ENCODE measurements at regions not wholly inside any gene's neighbourhood (a gene's known extent, or its start where the extent isn't known, plus 50 kb on each side); places are given as distances from the start of the nearest gene placed in this dataset.

DNA sequence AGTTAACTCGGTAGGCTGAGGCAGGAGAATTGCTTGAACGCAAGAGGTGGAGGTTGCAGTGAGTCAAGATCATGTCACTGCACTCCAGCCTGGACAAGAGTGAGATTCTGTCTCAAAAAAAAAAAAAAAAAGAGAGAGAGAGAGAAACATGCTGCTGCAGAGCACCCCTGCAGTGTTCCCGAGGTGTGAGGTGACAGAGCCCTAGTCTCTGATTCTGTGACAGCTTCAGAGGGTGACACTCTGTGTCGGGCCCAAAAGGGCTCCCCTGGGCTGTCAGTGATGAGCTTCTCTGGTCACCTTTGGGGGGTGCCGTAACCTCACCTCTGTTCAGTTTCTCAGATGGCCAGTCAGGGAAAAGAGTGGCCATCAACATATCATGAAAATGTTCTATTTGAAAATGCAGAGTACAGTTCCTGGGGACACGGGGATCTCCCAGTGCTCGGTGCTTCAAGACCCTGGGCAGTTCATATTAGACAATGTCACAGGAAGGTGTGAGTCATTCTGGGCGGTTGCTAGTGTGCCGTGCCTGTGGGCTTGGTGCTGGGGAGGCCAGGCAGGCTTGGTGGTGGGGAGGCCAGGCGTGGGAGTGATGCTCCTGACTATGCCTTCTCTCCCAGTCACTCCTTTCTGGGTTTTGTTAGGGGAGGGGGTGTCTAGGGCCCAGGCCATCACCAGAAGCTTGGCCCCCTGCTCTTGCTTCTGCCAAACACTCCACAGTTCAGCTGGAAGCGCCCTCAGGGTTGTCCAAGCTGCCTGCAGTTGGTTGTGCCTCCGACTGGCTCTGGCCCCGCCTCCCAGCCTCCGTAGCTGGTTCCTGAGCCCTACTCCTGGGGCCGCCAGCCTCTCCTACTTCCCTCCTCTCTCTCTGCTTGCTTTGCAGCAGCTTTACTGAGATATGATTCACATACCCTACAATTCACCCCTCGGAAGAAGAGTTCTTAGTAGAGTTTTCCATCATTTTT, 52.5 kb upstream of the CLDN5 start (continued):
- TF ChIP-seq, protein P1, sequence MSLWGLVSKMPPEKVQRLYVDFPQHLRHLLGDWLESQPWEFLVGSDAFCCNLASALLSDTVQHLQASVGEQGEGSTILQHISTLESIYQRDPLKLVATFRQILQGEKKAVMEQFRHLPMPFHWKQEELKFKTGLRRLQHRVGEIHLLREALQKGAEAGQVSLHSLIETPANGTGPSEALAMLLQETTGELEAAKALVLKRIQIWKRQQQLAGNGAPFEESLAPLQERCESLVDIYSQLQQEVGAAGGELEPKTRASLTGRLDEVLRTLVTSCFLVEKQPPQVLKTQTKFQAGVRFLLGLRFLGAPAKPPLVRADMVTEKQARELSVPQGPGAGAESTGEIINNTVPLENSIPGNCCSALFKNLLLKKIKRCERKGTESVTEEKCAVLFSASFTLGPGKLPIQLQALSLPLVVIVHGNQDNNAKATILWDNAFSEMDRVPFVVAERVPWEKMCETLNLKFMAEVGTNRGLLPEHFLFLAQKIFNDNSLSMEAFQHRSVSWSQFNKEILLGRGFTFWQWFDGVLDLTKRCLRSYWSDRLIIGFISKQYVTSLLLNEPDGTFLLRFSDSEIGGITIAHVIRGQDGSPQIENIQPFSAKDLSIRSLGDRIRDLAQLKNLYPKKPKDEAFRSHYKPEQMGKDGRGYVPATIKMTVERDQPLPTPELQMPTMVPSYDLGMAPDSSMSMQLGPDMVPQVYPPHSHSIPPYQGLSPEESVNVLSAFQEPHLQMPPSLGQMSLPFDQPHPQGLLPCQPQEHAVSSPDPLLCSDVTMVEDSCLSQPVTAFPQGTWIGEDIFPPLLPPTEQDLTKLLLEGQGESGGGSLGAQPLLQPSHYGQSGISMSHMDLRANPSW (CRISPR knock-in tag; IDR thresholded peaks at IDR 0.05) = no peak; the same call in 1 of the 2 replicates
- peak; percentile 6 for TF ChIP-seq PHF20 (IDR thresholded peaks at IDR 0.05; ENCODE audit: partially characterized antibody)
- 0 out of 2 replicates have a peak, but pooled peaks have one; percentile 44 for TF ChIP-seq XRCC5 (IDR thresholded peaks at IDR 0.05; ENCODE audit: low read depth, low read length)
- TF ChIP-seq POLR2B (IDR thresholded peaks at IDR 0.05; ENCODE audit: low read depth, partially characterized antibody) = no peak
- TF ChIP-seq SPI1 (IDR thresholded peaks at IDR 0.05; ENCODE audit: borderline replicate concordance, low read depth, low read length) = peak; percentile 38; the same call in 1 of the 2 replicates
- TF ChIP-seq PRPF4 (IDR thresholded peaks at IDR 0.05; ENCODE audit: insufficient read depth, low read depth, low read length, poor library complexity, severe bottlenecking) = no peak
- TF ChIP-seq ZNF431 (CRISPR knock-in tag; IDR thresholded peaks at IDR 0.05) = no peak
- TF ChIP-seq POLR2AphosphoS5 (IDR thresholded peaks at IDR 0.05; ENCODE audit: control insufficient read depth, insufficient read depth, low read depth, low read length) = no peak
- TF ChIP-seq ZNF12 (CRISPR knock-in tag; IDR thresholded peaks at IDR 0.05) = no peak; the same call in 1 of the 2 replicates
- TF ChIP-seq PPARD (CRISPR knock-in tag; IDR thresholded peaks at IDR 0.05) = no peak
- TF ChIP-seq BRD9 (IDR thresholded peaks at IDR 0.05; ENCODE audit: low read depth, partially characterized antibody) = no peak
- TF ChIP-seq, protein P2, sequence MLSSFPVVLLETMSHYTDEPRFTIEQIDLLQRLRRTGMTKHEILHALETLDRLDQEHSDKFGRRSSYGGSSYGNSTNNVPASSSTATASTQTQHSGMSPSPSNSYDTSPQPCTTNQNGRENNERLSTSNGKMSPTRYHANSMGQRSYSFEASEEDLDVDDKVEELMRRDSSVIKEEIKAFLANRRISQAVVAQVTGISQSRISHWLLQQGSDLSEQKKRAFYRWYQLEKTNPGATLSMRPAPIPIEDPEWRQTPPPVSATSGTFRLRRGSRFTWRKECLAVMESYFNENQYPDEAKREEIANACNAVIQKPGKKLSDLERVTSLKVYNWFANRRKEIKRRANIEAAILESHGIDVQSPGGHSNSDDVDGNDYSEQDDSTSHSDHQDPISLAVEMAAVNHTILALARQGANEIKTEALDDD (IDR thresholded peaks at IDR 0.05) = no peak
- no peak for TF ChIP-seq IFI16 (CRISPR knock-in tag; IDR thresholded peaks at IDR 0.05)
- no peak for TF ChIP-seq HNRNPLL (IDR thresholded peaks at IDR 0.05; ENCODE audit: low read depth, low read length, poor library complexity, severe bottlenecking)
- TF ChIP-seq, protein P3, sequence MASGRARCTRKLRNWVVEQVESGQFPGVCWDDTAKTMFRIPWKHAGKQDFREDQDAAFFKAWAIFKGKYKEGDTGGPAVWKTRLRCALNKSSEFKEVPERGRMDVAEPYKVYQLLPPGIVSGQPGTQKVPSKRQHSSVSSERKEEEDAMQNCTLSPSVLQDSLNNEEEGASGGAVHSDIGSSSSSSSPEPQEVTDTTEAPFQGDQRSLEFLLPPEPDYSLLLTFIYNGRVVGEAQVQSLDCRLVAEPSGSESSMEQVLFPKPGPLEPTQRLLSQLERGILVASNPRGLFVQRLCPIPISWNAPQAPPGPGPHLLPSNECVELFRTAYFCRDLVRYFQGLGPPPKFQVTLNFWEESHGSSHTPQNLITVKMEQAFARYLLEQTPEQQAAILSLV (tag; IDR thresholded peaks at IDR 0.05) = no peak
- no peak for TF ChIP-seq KDM2B (CRISPR knock-in tag; IDR thresholded peaks at IDR 0.05)
- TF ChIP-seq U2AF1 (optimal IDR thresholded peaks at IDR 0.05; ENCODE audit: low read depth, low read length) = no peak
- TF ChIP-seq ZFX (CRISPR knock-in tag; IDR thresholded peaks at IDR 0.05) = no peak
- no peak for TF ChIP-seq U2AF2 (optimal IDR thresholded peaks at IDR 0.05; ENCODE audit: low read depth, low read length)
- no peak for TF ChIP-seq STAT5B (CRISPR knock-in tag; IDR thresholded peaks at IDR 0.05)
- TF ChIP-seq, protein P4, sequence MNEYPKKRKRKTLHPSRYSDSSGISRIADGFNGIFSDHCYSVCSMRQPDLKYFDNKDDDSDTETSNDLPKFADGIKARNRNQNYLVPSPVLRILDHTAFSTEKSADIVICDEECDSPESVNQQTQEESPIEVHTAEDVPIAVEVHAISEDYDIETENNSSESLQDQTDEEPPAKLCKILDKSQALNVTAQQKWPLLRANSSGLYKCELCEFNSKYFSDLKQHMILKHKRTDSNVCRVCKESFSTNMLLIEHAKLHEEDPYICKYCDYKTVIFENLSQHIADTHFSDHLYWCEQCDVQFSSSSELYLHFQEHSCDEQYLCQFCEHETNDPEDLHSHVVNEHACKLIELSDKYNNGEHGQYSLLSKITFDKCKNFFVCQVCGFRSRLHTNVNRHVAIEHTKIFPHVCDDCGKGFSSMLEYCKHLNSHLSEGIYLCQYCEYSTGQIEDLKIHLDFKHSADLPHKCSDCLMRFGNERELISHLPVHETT (CRISPR knock-in tag; conservative IDR thresholded peaks at IDR 0.05 in 1 of 2, IDR thresholded peaks at IDR 0.05 in 1 of 2) = no peak; a peak in 1 of 4 replicates
- no peak for TF ChIP-seq ZBED1 (IDR thresholded peaks at IDR 0.05)
